ENCODE measurements at regions not wholly inside any gene's neighbourhood (a gene's known extent, or its start where the extent isn't known, plus 50 kb on each side); places are given as distances from the start of the nearest gene placed in this dataset.

GRCh38 chr2:126831234-126832005 lies 67.3 kb upstream of the TEX51 start:
- no peak for DNase-seq

GRCh38 chr2:126832014-126832413 lies 66.7 kb upstream of the TEX51 start:
- DNase-seq: no peak

GRCh38 chr2:126832757-126833156 lies 65.9 kb upstream of the TEX51 start:
- DNase-seq: no peak

- no peak for DNase-seq
Observed at GRCh38 chr2:126834006-126834659, 64.6 kb upstream of the TEX51 start.

- DNase-seq: no peak
Observed at GRCh38 chr2:126835261-126835660, 63.4 kb upstream of the TEX51 start.

GRCh38 chr2:126835831-126836230 lies 62.9 kb upstream of the TEX51 start:
- DNase-seq: no peak

- DNase-seq: no peak
Observed at GRCh38 chr2:126836761-126837679, 61.7 kb upstream of the TEX51 start.

GRCh38 chr2:126837966-126838715 lies 60.5 kb upstream of the TEX51 start:
- DNase-seq: no peak

GRCh38 chr2:126838716-126838985 lies 60.0 kb upstream of the TEX51 start:
- no peak for DNase-seq

GRCh38 chr2:126839796-126840195 lies 58.9 kb upstream of the TEX51 start:
- no peak for DNase-seq

GRCh38 chr2:126843081-126843480 lies 55.6 kb upstream of the TEX51 start:
- no peak for DNase-seq

- DNase-seq: no peak
Observed at GRCh38 chr2:126846241-126846640, 52.4 kb upstream of the TEX51 start.

Data from NCI-H1105 (cell line).